HEK293 (cell line): ENCODE measurements at regions not wholly inside any gene's neighbourhood (a gene's known extent, or its start where the extent isn't known, plus 50 kb on each side); places are given as distances from the start of the nearest gene placed in this dataset.

Source experiments
- CTCF ChIA-PET: fragments of 350-600 bp; formaldehyde crosslinking; extraction: SDS; loops from one replicate; lab custom pipeline; 2021; ENCODE audit warnings: antibody characterized with exemption; lab: Yijun Ruan, JAX
- POLR2A ChIA-PET: fragments of 300-600 bp; formaldehyde crosslinking; extraction: SDS; loops from one replicate; lab custom pipeline; 2020; ENCODE audit warnings: antibody characterized with exemption, inconsistent platforms; lab: Yijun Ruan, JAX
- H3K27ac ChIP-seq: fragments of 200-500 bp; sonication (Bioruptor generic); 2 replicates; pipeline ENCODE4 v1.5.1; 2014; ENCODE audit warnings: low read depth, low read length, control low read depth, inconsistent platforms; ENCODE audit errors: extremely low read depth
- H3K36me3 ChIP-seq, 2 experiments: fragments of 200-500 bp in 1 of 2; sonication (Bioruptor generic) in 1 of 2; 1 replicate in 1 of 2; 2 replicates in 1 of 2; pipeline ENCODE4 v1.5.1; 2014 to 2017; ENCODE audit warnings: inconsistent platforms in 2 of 2, low read length in 2 of 2; ENCODE audit not compliant: control insufficient read depth in 2 of 2, insufficient read depth in 1 of 2
- H3K4me1 ChIP-seq: fragments of 200-500 bp; sonication (Bioruptor generic); 2 replicates; pipeline ENCODE4 v1.5.1; 2014; ENCODE audit warnings: mild to moderate bottlenecking, low read length, inconsistent platforms; ENCODE audit not compliant: control insufficient read depth, insufficient read depth
- H3K4me3 ChIP-seq: 2 replicates; pipeline ENCODE4 v1.5.1; 2011; ENCODE audit warnings: low read depth, mild to moderate bottlenecking, control low read depth, low read length, moderate library complexity
- H3K9me3 ChIP-seq: fragments of 200-500 bp; sonication (Bioruptor generic); 2 replicates; pipeline ENCODE4 v1.5.1; 2014; ENCODE audit warnings: low read depth, low read length, inconsistent platforms; ENCODE audit not compliant: control insufficient read depth, insufficient read depth
- AEBP2 ChIP-seq: fragments of 450-650 bp; formaldehyde crosslinking; IDR thresholded peaks from 2 replicates; pipeline ENCODE4 v1.5.1; 2016; ENCODE audit warnings: missing biosample characterization, missing genetic modification characterization, borderline replicate concordance
- BCL11A ChIP-seq: fragments of 450-650 bp; formaldehyde crosslinking; IDR thresholded peaks from 2 replicates; pipeline ENCODE4 v1.5.1; 2016; ENCODE audit warnings: low read depth, missing biosample characterization, missing genetic modification characterization
- GFI1B ChIP-seq: fragments of 450-650 bp; formaldehyde crosslinking; IDR thresholded peaks from 2 replicates; pipeline ENCODE4 v1.5.1; 2016; ENCODE audit warnings: missing biosample characterization, missing genetic modification characterization
- MEIS1 ChIP-seq: sonication (generic); formaldehyde crosslinking; IDR thresholded peaks from 2 replicates; pipeline ENCODE4 v1.8.1; 2022; ENCODE audit warnings: missing genetic modification reagents, mild to moderate bottlenecking, borderline replicate concordance
- PBX3 ChIP-seq: sonication (generic); formaldehyde crosslinking; IDR thresholded peaks from 2 replicates; pipeline ENCODE4 v1.8.1; 2022; ENCODE audit warnings: mild to moderate bottlenecking, moderate library complexity, missing genetic modification reagents
- SCRT2 ChIP-seq: fragments of 450-650 bp; formaldehyde crosslinking; IDR thresholded peaks from 2 replicates; pipeline ENCODE4 v1.5.1; 2016; ENCODE audit warnings: missing biosample characterization, missing genetic modification characterization
- SP7 ChIP-seq: fragments of 450-650 bp; formaldehyde crosslinking; IDR thresholded peaks from 2 replicates; pipeline ENCODE4 v1.5.1; 2016; ENCODE audit warnings: missing biosample characterization, missing genetic modification characterization
- ZBTB11 ChIP-seq: fragments of 450-650 bp; formaldehyde crosslinking; conservative IDR thresholded peaks from 2 replicates; pipeline ENCODE4 v1.5.1; 2016; ENCODE audit warnings: low read depth, missing biosample characterization, missing genetic modification characterization
- ZBTB21 ChIP-seq: fragments of 450-650 bp; formaldehyde crosslinking; IDR thresholded peaks from 2 replicates; pipeline ENCODE4 v1.5.1; 2017; ENCODE audit warnings: missing biosample characterization, missing genetic modification characterization
- ZFP3 ChIP-seq: fragments of 450-650 bp; formaldehyde crosslinking; IDR thresholded peaks from 2 replicates; pipeline ENCODE4 v1.5.1; 2016; ENCODE audit warnings: low read depth, missing biosample characterization, missing genetic modification characterization
- ZNF184 ChIP-seq: fragments of 450-650 bp; IDR thresholded peaks from 2 replicates; pipeline ENCODE4 v1.5.1; 2018; ENCODE audit warnings: missing biosample characterization, mild to moderate bottlenecking, missing genetic modification characterization
- ZNF211 ChIP-seq: fragments of 450-650 bp; formaldehyde crosslinking; IDR thresholded peaks from 2 replicates; pipeline ENCODE4 v1.5.1; 2016; ENCODE audit warnings: low read depth, missing biosample characterization, missing genetic modification characterization
- ZNF248 ChIP-seq: fragments of 450-650 bp; formaldehyde crosslinking; IDR thresholded peaks from 2 replicates; pipeline ENCODE4 v1.5.1; 2017; ENCODE audit warnings: missing biosample characterization, missing genetic modification characterization
- ZNF391 ChIP-seq: fragments of 450-650 bp; formaldehyde crosslinking; IDR thresholded peaks from 2 replicates; pipeline ENCODE4 v1.5.1; 2016; ENCODE audit warnings: low read depth, missing biosample characterization, missing genetic modification characterization, borderline replicate concordance
- ZNF513 ChIP-seq: fragments of 450-650 bp; IDR thresholded peaks from 2 replicates; pipeline ENCODE4 v1.5.1; 2018; ENCODE audit warnings: missing biosample characterization, missing genetic modification characterization
- ZNF548 ChIP-seq: fragments of 450-650 bp; formaldehyde crosslinking; IDR thresholded peaks from 2 replicates; pipeline ENCODE4 v1.5.1; 2016; ENCODE audit warnings: missing biosample characterization, missing genetic modification characterization
- ZNF558 ChIP-seq: fragments of 450-650 bp; formaldehyde crosslinking; IDR thresholded peaks from 2 replicates; pipeline ENCODE4 v1.5.1; 2016; ENCODE audit warnings: missing biosample characterization, missing genetic modification characterization
- ZNF610 ChIP-seq: fragments of 450-650 bp; formaldehyde crosslinking; IDR thresholded peaks from 2 replicates; pipeline ENCODE4 v1.5.1; 2016; ENCODE audit warnings: missing biosample characterization, missing genetic modification characterization, borderline replicate concordance
- ZNF660 ChIP-seq: fragments of 450-650 bp; IDR thresholded peaks from 2 replicates; pipeline ENCODE4 v1.5.1; 2018; ENCODE audit warnings: missing biosample characterization, mild to moderate bottlenecking, missing genetic modification characterization
- ZNF664 ChIP-seq: fragments of 450-650 bp; formaldehyde crosslinking; IDR thresholded peaks from 2 replicates; pipeline ENCODE4 v1.5.1; 2016; ENCODE audit warnings: missing biosample characterization, missing genetic modification characterization
- ZNF707 ChIP-seq: fragments of 450-650 bp; formaldehyde crosslinking; IDR thresholded peaks from 2 replicates; pipeline ENCODE4 v1.5.1; 2016; ENCODE audit warnings: missing biosample characterization, missing genetic modification characterization
- ZNF777 ChIP-seq: fragments of 450-650 bp; formaldehyde crosslinking; IDR thresholded peaks from 2 replicates; pipeline ENCODE4 v1.5.1; 2017; ENCODE audit warnings: missing biosample characterization, missing genetic modification characterization, borderline replicate concordance
- ZSCAN16 ChIP-seq: fragments of 450-650 bp; formaldehyde crosslinking; IDR thresholded peaks from 2 replicates; pipeline ENCODE4 v1.5.1; 2016; ENCODE audit warnings: missing biosample characterization, missing genetic modification characterization
- TF ChIP-seq, protein P1 (sequence below): fragments of 450-650 bp; formaldehyde crosslinking; IDR thresholded peaks from 2 replicates; pipeline ENCODE4 v1.5.1; 2017; ENCODE audit warnings: missing biosample characterization, mild to moderate bottlenecking, missing genetic modification characterization, moderate library complexity

DNA sequence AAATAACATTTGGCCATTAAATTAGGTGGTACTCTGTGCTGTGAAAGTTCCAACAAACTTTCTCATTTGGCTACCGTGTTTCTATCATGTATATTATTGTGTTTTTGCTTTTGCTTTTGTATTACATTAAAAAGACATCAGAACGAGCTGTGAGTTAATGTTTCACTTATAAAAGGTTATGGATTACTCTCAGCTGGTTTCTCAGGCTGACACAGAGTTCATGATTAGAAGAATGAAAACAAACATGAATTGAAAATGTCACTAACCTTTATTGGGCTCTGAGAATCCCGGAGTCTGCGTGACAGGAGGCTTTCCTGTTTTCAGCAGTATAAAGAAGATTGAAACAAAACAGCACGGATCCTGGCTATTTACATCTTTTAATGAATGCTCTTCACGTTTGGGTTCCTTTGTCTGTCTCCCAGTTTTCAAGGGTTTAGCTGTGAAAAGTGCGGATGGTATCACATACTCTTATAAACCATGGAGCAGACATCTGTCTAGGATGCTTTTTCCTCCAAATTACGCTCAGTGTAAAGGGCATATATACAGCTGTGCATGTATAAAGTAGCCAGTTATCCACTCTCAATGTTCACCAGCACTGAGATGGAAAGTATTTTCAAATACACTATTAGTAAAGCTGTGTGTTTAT is 153.6 kb downstream of the PTCSC3 start:
- Histone ChIP-seq H3K4me3 (no peak overlapping the region), H3K27ac (no peak overlapping the region), H3K36me3 (no peaks in the 10 kb centered on the region), H3K9me3 (no peaks in the 10 kb centered on the region), H3K4me1 (no peaks in the 10 kb centered on the region)
- TF ChIP-seq GFI1B (tag by site-specific recombination), result no peak
- TF ChIP-seq ZNF610 (tag by site-specific recombination), result no peak
- no peak for TF ChIP-seq ZNF777
- TF ChIP-seq BCL11A (tag by site-specific recombination), result no peak
- TF ChIP-seq ZNF664, result no peak
- TF ChIP-seq ZNF211 (tag by site-specific recombination), result no peak
- TF ChIP-seq ZNF391 (tag by site-specific recombination), result no peak
- TF ChIP-seq SP7 (tag by site-specific recombination), result no peak
- no peak for TF ChIP-seq ZNF558 (tag by site-specific recombination)
- TF ChIP-seq ZNF184, result no peak
- no peak for TF ChIP-seq ZNF248 (tag by site-specific recombination)
- no peak for TF ChIP-seq ZFP3 (tag by site-specific recombination)
- TF ChIP-seq MEIS1 (CRISPR knock-in tag), result no peak
- TF ChIP-seq, protein P1, sequence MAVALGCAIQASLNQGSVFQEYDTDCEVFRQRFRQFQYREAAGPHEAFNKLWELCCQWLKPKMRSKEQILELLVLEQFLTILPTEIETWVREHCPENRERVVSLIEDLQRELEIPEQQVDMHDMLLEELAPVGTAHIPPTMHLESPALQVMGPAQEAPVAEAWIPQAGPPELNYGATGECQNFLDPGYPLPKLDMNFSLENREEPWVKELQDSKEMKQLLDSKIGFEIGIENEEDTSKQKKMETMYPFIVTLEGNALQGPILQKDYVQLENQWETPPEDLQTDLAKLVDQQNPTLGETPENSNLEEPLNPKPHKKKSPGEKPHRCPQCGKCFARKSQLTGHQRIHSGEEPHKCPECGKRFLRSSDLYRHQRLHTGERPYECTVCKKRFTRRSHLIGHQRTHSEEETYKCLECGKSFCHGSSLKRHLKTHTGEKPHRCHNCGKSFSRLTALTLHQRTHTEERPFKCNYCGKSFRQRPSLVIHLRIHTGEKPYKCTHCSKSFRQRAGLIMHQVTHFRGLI (tag by site-specific recombination), result no peak
- no peak for TF ChIP-seq ZNF513
- TF ChIP-seq PBX3 (CRISPR knock-in tag), result no peak
- no peak for TF ChIP-seq SCRT2 (tag by site-specific recombination)
- TF ChIP-seq ZNF660 (tag by site-specific recombination), result no peak
- TF ChIP-seq ZNF548 (tag by site-specific recombination), result no peak
- ChIA-PET POLR2A (no interaction called here), CTCF (interaction anchor here (1.1 kb wide), 1 partner anchor 69 kb away, joined by 3 read pairs; no protein-coding TSS in a partner anchor)

GRCh38 chr14:36021591-36022320 is 154.8 kb downstream of the PTCSC3 start:
- Histone ChIP-seq H3K36me3 (no peaks in the 10 kb centered on the region), H3K4me3 (no peak overlapping the region), H3K9me3 (no peaks in the 10 kb centered on the region), H3K4me1 (no peaks in the 10 kb centered on the region), H3K27ac (no peak overlapping the region)
- TF ChIP-seq ZBTB21 (tag by site-specific recombination) (no peak), ZBTB11 (tag by site-specific recombination) (no peak), ZSCAN16 (no peak), AEBP2 (tag by site-specific recombination) (no peak), ZNF707 (no peak)
- ChIA-PET POLR2A (no interaction called here), CTCF (interaction anchor here (0.5 to 1.0 kb wide), 2 partner anchors 11 to 197 kb away, joined by 3 read pairs; no protein-coding TSS in a partner anchor)
